GM19099 (cell line): ENCODE measurements at regions not wholly inside any gene's neighbourhood (a gene's known extent, or its start where the extent isn't known, plus 50 kb on each side); places are given as distances from the start of the nearest gene placed in this dataset.

ENCODE experiments used
- POLR2A ChIP-seq: IDR thresholded peaks from 3 replicates; pipeline ENCODE4 v1.6.1; 2011; ENCODE audit warnings: low read depth; ENCODE audit not compliant: insufficient read length; ENCODE audit errors: extremely low read depth

DNA sequence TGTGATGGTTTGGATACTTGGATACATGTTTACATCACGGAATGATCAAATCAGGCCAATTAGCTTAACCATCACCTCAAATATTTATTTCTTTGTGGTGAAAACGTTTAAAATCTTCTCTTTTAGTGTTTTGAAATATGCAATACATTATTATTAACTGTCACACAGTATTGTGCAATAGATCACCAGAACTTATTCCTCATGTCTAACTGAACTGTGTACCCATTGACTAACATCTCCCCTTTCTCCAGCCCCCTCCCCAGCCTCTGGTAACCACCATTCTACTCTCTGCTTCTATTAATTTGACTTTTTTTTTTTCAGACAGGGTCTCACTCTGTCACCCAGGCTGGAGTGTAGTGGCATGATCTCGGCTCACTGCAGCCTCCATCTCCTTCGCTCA lies 471.9 kb downstream of the BCOR start:
- TF ChIP-seq POLR2A: no peak

DNA sequence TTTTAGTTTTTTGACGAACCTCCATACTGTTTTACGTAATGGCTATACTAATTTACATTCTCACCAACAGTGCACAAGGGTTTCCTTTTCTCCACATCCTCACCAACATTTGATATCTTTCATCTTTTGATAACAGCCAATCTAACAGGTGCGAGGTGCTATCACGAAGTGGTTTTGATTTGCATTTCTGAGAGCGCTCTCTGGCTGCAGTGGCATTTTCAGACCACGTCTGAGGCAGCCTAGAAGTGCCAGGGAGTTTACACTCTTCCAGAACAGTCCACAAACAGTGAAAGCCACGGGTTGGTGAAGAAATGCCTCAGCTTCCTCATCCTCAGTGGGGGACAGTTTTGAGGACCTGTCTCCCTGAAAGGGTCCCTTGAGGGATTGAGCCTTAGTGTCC lies 471.0 kb downstream of the BCOR start:
- no peak for TF ChIP-seq POLR2A

DNA sequence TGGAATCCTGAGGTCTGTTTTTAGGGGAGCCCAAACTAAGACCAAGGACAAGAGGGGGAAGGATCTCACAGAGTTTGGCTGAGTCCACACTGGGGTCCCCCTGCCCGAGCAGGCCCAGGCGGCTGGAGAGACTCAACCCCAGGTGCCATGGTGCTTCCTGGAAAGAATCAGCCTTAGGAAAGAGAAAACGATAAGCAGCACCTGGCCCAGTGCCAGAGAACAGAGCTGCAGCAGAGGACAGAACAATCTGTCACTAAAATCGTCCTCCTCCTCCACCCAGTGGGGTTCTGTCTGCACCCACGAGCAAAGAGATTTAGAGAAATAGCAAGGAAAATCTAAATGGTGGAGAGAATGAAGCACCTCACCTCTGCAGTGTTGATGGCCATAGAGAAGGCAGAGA lies 470.5 kb downstream of the BCOR start:
- no peak for TF ChIP-seq POLR2A

DNA sequence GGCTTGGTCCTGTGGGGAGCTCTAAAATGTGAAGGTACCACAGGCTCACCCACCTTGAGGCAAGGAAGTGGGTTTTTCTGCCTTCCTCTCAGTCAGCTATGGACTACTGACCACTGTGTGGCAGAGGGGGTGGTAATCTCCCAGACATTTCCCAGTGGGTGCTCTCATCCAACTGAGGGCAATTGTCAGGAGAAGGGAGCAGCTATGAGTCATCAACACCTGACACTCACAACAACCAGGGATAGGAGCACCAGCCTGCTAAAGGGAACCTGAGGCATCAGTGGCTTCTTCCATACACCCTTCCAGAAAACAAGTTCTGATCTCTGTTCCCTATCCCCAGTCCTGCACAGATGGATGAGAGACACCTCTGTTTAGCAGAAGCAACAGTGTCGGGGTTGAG lies 468.8 kb downstream of the BCOR start:
- TF ChIP-seq POLR2A: no peak

DNA sequence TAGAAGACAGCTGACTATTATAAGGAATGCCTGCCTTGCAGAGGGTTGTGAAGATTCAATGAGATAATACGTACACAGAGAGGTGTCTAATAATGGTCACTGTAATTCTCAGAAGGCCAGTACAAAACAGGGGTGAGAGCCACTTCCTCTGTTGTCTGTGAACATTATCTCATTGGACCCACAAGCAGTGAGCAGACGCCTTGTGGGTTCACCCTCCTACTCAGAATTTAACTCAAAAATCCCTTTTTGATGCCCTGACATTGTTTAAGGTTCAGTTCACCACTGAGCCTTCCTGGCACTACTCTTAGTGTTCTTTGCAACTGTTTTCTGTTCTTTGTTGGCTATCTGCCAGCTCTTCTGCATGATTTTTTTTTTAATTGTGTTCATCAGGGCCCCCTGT lies 467.4 kb downstream of the BCOR start:
- no peak for TF ChIP-seq POLR2A

DNA sequence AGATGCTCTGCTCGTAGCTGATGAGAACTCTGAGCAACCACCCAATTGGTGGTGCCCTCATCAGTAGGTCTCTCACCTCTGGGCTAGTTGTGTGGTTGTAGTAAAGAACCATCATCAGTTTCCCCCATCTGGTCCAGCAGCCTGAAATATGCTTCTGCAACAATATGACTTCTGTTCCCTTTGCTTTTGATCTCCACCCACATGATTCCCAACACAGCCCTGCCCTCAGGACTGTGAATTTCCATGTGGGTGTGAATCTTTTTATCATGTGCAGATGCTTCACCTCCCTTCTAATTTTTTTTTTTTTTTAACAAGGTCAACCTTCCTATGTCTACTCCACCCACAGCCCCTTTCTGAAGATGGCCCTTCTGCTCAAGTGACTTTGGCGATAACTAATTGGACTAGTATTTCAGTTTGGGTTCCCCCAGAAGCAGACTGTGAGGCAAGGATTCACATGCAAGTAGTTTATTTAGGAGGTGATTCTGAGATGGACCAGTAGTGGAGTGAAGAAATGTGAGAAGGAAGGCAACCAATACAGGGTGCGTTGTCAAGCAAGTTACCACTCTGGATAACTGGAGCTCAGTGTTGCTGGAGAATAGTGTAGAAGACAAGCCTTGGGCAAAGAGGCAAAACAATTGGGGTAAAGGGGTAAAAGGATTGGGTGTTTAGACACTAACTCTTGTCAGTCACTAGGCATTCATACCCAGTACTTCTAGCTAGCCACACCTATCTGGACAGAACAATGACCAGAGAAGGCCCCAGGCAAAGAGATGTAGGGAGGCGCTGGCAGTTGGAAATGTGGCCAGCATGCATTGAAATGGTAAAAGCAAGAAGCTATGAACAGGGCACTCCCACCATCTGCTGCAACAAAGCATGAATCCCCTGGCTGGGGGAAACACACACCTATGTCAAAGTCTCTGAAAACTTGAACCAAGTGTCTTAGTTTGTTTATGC lies 466.2 kb downstream of the BCOR start:
- no peak for TF ChIP-seq POLR2A

DNA sequence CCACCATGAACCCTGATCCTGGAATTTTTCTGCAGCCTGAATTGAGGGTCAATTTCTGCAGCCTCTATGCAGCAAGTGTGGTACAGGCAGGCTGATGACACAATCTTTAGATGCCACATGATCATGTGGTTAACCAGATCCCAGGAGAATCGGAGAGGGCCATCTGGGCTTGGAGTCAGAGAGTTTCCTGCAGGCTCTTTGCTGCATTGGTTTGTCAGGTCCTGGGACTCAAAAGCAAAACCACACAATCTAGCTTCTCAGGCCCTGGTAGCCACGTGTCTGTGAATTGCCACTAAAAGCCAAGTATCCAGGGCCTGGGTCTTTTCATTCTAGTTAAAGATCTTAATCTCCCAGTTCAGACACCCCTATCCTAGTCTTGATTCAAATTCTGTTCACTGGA lies 464.5 kb downstream of the BCOR start:
- no peak for TF ChIP-seq POLR2A

DNA sequence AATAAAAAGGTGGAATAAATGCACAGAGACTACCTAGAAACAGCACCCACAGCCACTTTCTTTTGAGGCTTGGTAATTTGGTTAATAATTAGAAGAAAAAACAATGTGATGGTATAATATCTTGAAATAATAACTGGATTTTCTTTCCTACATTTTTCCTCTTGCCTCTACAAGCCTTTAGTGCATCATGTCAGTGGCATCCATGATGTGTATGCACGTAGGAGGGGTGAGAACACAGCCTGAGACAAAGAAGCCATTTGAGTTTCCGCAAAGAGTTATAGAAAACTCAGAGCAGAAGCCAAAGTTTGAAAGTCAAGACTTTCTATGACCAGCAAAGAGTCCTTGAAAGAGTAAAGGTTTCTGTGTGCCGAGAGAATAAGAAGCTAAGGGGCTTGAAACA lies 461.3 kb downstream of the BCOR start:
- no peak for TF ChIP-seq POLR2A

DNA sequence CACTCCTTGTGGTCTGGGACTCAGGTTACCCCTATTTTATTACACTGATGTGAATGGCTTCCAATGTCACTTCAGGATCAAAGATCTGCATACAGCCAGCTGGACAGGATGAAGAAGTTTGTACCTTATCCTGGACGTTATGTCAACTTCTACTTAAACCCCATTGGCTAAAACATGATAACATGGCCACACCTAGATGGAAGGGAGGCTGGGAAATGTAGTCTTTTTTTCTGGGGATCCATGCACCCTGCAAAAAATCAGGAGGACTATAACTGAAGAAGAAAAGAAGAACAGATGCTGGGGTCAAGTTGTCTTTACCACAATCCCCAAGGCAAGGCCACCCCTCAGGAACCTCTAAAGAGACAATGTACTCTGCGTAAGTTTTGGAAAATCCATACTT lies 459.2 kb downstream of the BCOR start:
- TF ChIP-seq POLR2A: no peak

- TF ChIP-seq POLR2A: no peak
Observed at GRCh38 chrX:39639871-39640270, 457.9 kb downstream of the BCOR start.

- TF ChIP-seq POLR2A: no peak
Observed at GRCh38 chrX:39640866-39641265, 456.9 kb downstream of the BCOR start.

DNA sequence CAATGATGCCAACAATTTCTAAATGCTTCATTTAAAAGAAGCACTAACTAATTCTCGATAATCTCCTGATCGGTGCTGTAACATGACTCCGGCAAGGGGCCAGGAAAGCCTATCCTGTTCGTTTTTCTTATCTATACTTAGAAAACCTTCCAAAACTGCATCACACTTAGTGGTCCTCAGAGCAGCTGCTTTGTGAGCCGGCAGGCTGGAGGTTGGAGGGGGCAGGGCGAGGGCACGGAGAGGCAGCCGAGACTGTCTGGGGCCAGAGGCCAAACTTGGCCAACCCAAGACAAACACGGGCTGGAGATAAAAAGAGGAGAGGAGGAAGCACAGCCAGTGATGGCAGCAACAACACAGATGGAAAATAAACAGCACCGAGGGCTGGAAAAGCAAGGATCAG lies 455.7 kb downstream of the BCOR start:
- TF ChIP-seq POLR2A: no peak

DNA sequence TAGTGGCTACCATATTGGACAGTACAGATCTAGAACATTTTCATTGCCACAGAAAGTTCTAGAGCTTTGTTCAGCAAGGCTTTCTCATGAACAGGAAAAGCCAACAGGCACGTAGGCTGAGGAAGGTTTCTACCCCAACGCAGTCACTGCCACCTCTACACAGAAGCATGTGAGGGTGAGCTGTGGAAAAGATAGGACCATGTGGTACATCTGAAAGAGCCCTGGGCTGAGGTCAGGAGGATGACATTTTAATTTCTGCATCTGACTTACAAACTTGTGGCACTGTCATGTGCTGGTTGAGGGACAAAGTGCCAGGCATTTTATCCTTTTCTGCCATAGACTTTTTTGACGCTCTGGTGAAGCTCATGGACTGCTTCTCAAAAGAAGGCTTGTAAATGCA lies 454.2 kb downstream of the BCOR start:
- TF ChIP-seq POLR2A: no peak

DNA sequence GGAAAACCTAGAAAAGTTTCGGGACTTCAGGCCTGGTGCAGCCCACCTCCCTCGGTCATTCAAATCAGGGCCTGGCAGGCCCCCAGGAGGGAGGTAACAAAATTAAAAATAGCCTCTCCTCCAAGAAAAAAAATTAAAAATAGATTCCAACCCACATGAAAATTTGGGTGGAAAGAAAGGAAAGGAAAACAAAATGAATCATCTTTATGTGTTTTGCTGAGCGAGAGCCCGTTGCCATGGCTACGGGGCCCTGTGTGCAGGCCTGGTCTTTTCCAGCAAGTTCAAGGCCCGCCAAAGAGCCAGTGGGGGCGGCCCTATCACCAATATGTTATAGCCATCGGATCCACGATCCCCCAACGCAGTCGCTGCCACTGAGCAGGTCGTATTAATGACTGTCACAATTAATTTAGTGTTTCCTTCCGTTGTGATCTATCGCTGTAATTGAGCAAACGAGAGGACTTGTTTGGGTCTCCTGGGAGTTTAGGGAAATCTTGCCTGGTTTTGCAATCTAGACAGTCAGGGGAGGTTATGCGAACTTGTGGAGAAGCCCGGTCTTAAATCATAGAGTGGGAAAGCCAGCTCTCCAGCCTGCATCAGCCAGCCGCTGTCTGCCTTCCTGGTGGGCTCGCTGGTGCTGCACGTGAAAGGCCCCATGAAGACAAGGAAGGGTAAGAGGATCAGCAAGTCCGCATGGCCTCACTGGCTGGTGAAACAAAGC lies 452.4 kb downstream of the BCOR start:
- no peak for TF ChIP-seq POLR2A

- no peak for TF ChIP-seq POLR2A
Observed at GRCh38 chrX:39648548-39649254, 449.1 kb downstream of the BCOR start.
